Keratinocyte (primary cell): ENCODE measurements at regions not wholly inside any gene's neighbourhood (a gene's known extent, or its start where the extent isn't known, plus 50 kb on each side); places are given as distances from the start of the nearest gene placed in this dataset.

Experiments
- EZH2 ChIP-seq: IDR thresholded peaks from one replicate; pipeline ENCODE4 v1.6.1; 2012; ENCODE audit warnings: inconsistent platforms, mild to moderate bottlenecking, low read length, moderate library complexity
- TF ChIP-seq, protein P1 (sequence below), 3 experiments: IDR thresholded peaks in 1 of 3; conservative IDR thresholded peaks in 1 of 3; optimal IDR thresholded peaks in 1 of 3; 2 replicates in 2 of 3; 3 replicates in 1 of 3; pipeline versions ENCODE3 to v1.5.1; 2011; ENCODE audit warnings: low read length in 3 of 3, mild to moderate bottlenecking in 3 of 3, moderate library complexity in 2 of 3, control low read depth in 1 of 3, inconsistent platforms in 1 of 3; ENCODE audit not compliant: insufficient read depth in 2 of 3; ENCODE audit errors: extremely low read depth in 1 of 3

DNA sequence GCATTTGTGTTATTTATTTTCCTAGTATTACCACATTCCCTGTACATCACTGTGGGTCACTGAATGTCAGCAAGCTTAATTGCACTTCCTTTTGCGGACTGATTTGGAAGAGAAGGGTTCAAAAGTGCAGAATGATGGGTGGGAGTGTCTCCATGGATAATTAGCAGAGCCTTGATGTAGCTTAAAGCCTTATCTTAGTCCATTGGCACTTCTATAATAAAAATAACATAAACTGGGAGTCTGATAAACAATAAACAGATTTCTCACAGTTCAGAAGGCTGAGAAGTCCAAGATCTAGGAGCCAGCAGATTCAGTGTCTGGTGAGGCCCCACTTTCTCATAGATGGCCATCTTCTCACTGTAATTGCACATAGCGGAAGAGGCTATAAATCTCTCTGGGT is 501.1 kb upstream of the POU3F2 start:
- TF ChIP-seq, protein P1, sequence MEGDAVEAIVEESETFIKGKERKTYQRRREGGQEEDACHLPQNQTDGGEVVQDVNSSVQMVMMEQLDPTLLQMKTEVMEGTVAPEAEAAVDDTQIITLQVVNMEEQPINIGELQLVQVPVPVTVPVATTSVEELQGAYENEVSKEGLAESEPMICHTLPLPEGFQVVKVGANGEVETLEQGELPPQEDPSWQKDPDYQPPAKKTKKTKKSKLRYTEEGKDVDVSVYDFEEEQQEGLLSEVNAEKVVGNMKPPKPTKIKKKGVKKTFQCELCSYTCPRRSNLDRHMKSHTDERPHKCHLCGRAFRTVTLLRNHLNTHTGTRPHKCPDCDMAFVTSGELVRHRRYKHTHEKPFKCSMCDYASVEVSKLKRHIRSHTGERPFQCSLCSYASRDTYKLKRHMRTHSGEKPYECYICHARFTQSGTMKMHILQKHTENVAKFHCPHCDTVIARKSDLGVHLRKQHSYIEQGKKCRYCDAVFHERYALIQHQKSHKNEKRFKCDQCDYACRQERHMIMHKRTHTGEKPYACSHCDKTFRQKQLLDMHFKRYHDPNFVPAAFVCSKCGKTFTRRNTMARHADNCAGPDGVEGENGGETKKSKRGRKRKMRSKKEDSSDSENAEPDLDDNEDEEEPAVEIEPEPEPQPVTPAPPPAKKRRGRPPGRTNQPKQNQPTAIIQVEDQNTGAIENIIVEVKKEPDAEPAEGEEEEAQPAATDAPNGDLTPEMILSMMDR (optimal IDR thresholded peaks at IDR 0.05 in 1 of 3, IDR thresholded peaks at IDR 0.05 in 1 of 3, conservative IDR thresholded peaks at IDR 0.05 in 1 of 3; ENCODE audit: extremely low read depth in 1 of 3, insufficient read depth in 2 of 3, low read length in 3 of 3), result no peak
- no peak for TF ChIP-seq EZH2
